Activated naive CD4-positive, alpha-beta T cell treated with anti-CD3 and anti-CD28 coated beads, Interleukin-2, amount 50 U/mL, for 24 hours (primary cell): ENCODE measurements at regions not wholly inside any gene's neighbourhood (a gene's known extent, or its start where the extent isn't known, plus 50 kb on each side); places are given as distances from the start of the nearest gene placed in this dataset.
"Not testable (repeated sequence)": the region's sequence is repeated elsewhere in the genome, so short reads cannot be mapped to it uniquely, and the experiment has no call there.

Experiments
- H3K27ac Mint-ChIP-seq: one replicate; pipeline ENCODE4 v1.8.0; 2021; ENCODE audit warnings: mild to moderate bottlenecking, mixed read lengths
- H3K27me3 Mint-ChIP-seq: one replicate; pipeline ENCODE4 v1.8.0; 2021; ENCODE audit warnings: mixed read lengths
- H3K36me3 Mint-ChIP-seq: one replicate; pipeline ENCODE4 v1.8.0; 2021; ENCODE audit warnings: mixed read lengths
- H3K4me1 Mint-ChIP-seq: one replicate; pipeline ENCODE4 v1.8.0; 2021; ENCODE audit warnings: mixed read lengths
- H3K4me3 Mint-ChIP-seq: one replicate; pipeline ENCODE4 v1.8.0; 2021; ENCODE audit warnings: mild to moderate bottlenecking, mixed read lengths
- H3K9me3 Mint-ChIP-seq: one replicate; pipeline ENCODE4 v1.8.0; 2021; ENCODE audit warnings: mixed read lengths

DNA sequence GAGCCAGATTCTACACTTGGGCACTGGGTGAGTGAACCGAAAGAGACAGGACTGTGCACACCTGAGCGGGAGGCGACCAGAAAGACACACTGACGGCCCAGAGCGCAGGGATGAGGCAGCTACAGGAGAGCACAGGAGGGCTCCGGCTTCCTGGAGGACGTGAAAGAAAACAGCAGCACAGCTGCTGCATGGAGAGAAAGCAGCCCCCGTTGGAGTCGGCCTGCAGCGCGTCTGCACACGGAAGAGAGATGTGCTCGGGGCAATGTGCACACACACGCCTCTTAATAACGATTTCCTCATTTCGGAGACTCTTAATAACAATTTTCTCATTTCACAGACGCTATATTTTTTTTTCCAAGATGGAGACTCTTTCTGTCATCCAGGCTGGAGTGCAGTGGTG is 160.4 kb downstream of the CTTN start:
- H3K9me3 Mint-ChIP-seq, result no peaks in the 10 kb centered on the region
- no peaks in the 10 kb centered on the region for H3K4me1 Mint-ChIP-seq
- peaks cover 3% of the 10 kb centered on the region for H3K27me3 Mint-ChIP-seq
- H3K4me3 Mint-ChIP-seq, result no peak overlapping the region
- no peak overlapping the region for H3K27ac Mint-ChIP-seq
- no peaks in the 10 kb centered on the region for H3K36me3 Mint-ChIP-seq

DNA sequence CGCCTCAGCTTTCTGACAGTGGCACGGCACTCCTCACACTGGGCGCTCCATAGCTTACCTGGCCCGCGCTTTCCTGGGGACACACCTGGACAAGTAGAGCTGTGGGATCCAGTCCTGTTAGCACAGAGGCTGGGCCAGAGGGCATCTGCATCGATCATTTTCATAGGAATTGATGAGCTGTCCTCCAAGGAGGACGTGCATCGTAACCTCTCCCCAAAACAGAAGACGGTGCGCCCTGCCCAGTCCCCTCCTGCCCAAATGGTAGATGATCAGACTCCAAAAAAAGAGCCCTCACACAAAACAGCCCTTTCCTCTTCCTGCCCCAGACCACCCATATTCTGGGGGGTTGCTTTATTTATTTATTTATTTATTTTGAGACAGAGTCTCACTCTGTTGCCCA is 161.2 kb downstream of the CTTN start:
- H3K27me3 Mint-ChIP-seq, result peaks cover 3% of the 10 kb centered on the region
- H3K9me3 Mint-ChIP-seq, result no peaks in the 10 kb centered on the region
- no peaks in the 10 kb centered on the region for H3K36me3 Mint-ChIP-seq

DNA sequence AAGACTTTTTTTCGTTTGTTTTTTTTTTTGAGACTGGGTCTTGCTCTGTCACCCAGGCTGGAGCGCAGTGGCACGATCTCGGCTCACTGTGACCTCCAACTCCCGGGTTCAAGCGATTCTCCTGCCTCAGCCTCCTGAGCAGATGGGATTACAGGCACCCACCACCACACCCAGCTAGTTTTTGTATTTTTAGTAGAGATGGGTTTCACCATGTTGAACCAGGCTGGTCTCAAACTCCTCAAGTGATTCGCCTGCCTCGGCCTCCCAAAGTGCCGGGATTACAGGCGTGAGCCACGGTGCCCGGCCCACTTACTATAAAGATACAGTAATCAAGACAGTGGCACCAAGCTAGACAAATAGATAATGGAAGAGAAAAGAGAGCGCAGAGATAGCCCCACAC is 162.3 kb downstream of the CTTN start:
- not testable (repeated sequence) for H3K4me3 Mint-ChIP-seq, H3K36me3 Mint-ChIP-seq, H3K27ac Mint-ChIP-seq, H3K27me3 Mint-ChIP-seq, H3K9me3 Mint-ChIP-seq, H3K4me1 Mint-ChIP-seq

More for the DNA sequence above, 161.2 kb downstream of the CTTN start:
- H3K27ac Mint-ChIP-seq, result no peak overlapping the region
- H3K4me1 Mint-ChIP-seq, result no peaks in the 10 kb centered on the region
- no peak overlapping the region for H3K4me3 Mint-ChIP-seq

DNA sequence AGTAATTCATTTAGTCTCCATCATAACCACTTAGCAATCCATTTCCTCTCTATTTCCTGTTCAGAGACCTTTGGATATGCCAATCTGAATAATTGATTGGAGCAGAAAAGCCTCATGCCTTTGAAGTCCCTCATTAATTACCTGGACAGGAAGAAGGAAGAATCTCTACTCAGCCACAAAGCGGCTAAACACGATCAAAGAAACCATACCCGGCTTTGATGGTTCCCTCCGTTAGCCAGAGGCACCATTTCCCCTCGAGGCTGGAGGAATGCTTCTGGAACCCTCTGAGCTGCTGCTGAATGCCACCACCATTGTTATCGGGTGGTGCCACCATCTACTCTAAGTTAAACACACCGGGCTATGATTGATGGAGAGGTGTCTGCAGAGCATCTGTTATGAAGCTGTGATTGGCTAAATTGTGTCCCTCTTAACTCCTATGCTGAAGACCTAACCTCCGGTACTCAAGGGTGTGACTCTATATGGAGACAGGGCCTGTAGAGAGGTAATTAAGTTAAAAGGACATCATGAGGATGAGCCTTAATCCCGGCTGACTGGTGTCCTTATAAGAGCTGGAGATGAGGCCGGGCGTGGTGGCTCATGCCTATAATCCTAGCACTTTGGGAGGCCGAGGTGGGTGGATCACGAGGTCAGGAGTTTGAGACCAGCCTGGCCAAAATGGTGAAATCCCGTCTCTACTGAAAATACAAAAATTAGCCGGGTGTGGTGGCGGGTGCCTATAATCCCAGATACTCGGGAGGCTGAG is 168.6 kb downstream of the CTTN start:
- Mint-ChIP-seq H3K36me3 (no peaks in the 10 kb centered on the region), H3K27me3 (peaks cover 19% of the 10 kb centered on the region), H3K27ac (no peak overlapping the region), H3K4me1 (no peaks in the 10 kb centered on the region), H3K9me3 (no peaks in the 10 kb centered on the region), H3K4me3 (no peak overlapping the region)

DNA sequence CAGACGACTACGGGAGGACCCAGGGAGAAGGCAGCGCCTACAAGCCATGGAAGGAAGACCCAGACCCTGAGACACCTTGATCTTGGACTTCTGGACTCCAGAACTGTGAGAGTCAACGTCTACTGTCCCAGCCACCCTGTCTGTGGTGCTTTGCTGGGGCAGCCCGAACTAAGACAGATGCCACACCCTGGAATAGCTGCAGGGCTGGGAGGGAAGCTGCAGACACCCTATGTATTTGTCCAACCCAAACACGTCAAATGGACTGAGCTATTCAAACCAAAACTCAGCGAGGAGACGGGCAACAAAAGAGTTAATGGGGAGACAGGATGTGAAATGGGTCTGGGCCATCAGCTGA is 169.3 kb downstream of the CTTN start:
- H3K4me3 Mint-ChIP-seq, result no peak overlapping the region
- no peak overlapping the region for H3K27ac Mint-ChIP-seq
- no peaks in the 10 kb centered on the region for H3K36me3 Mint-ChIP-seq
- no peaks in the 10 kb centered on the region for H3K9me3 Mint-ChIP-seq
- no peaks in the 10 kb centered on the region for H3K4me1 Mint-ChIP-seq
- peaks cover 19% of the 10 kb centered on the region for H3K27me3 Mint-ChIP-seq

DNA sequence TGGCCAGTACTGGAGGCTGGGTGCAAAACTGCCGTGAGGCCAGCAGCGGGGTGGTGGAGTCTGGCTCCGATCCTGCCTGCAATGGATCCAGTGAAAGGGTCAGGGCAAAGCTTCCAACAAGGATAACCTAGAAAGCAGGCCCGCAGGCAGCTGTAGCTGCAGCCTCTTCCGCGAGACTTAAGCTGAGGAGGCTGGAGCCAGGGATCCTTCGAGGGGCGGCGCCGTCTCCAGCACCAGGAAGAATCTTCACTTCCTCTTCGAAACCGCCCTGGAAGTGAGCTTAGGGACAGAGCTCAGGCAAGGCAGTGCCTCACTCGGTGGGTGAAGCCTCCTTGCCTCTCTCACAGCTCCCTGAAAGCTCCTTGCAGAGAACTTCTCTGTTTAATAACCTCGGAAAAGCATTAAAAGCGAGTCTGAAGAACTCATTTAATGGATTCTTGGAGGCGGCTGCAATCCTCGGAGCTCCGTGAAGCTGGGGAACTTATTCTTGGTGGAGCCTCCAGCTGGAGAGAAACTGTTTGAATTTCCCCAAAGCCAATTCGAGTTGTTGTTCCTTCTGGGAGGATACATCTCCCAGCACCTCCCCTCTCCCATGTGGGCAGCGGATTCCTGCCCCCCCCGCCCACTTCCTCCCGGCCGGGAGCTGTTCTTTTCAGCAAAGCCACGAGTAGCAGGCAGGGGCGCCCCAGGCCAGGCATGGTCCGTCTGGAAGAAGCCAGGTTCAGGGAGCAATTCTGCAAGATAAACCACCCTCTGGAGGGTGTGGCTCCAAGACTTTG is 169.9 kb downstream of the CTTN start:
- no peak overlapping the region for H3K4me3 Mint-ChIP-seq
- H3K27me3 Mint-ChIP-seq, result peaks cover 17% of the 10 kb centered on the region
- H3K27ac Mint-ChIP-seq, result no peak overlapping the region
- H3K36me3 Mint-ChIP-seq, result no peaks in the 10 kb centered on the region
- no peaks in the 10 kb centered on the region for H3K4me1 Mint-ChIP-seq
- H3K9me3 Mint-ChIP-seq, result no peaks in the 10 kb centered on the region

DNA sequence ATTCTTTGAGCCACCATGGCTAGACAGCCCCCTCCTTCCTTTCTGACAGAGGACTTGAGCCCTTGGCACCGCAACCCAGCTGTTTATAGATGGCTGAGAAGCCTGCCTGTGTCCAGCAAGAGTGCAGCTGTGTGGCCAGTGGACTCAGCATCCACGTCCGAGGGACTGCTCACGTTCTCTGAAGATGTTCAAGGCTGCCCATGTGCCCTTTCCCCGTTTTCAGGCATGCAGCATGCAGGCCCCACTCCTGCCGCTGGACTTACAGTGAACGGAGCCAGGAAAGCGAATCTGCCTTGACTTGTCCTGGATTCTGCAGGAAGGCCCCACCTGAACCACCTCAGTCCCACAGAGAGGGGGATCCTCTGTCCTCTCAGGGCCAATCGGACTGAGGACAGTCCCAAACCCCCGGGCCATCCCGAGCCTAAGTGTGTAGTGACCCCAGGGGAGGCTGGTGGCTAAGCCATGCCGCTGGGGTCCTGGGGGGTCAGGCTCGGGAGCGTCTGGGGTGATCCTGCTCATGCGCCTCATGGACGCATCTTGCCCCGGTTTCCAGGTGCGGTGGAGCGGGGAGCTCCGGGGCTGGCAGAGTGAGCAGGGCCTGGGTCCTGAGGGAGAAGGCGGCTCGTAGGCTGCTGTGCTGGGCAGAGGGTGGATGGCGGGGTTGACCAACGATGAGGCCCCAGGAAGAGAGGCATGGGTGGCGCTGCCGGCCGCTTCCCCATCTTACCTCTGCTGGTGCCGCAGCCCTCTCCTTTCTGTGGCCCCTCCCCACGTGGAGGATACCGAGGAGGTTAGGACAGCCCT is 170.7 kb downstream of the CTTN start:
- Mint-ChIP-seq H3K4me1 (no peaks in the 10 kb centered on the region), H3K36me3 (no peaks in the 10 kb centered on the region), H3K27ac (no peak overlapping the region), H3K4me3 (no peak overlapping the region), H3K9me3 (no peaks in the 10 kb centered on the region), H3K27me3 (peaks cover 17% of the 10 kb centered on the region)

DNA sequence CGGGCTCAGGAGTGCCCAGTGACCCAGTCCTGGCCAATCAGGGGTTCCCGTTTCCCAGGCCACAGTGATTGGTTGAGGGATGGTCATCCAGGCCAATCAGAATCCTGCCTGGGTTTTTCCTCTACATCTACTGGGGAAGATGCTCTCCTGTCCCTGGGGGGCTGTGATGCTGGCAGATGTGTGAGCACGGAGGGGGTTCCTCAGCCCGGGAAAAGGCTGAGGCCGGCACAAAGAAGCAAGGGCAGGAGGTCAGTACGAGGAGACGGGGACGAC is 171.2 kb downstream of the CTTN start:
- H3K36me3 Mint-ChIP-seq, result no peaks in the 10 kb centered on the region
- H3K4me3 Mint-ChIP-seq, result no peak overlapping the region
- no peaks in the 10 kb centered on the region for H3K4me1 Mint-ChIP-seq
- no peaks in the 10 kb centered on the region for H3K9me3 Mint-ChIP-seq
- H3K27me3 Mint-ChIP-seq, result peaks cover 17% of the 10 kb centered on the region
- H3K27ac Mint-ChIP-seq, result peak overlapping the region; percentile 36

DNA sequence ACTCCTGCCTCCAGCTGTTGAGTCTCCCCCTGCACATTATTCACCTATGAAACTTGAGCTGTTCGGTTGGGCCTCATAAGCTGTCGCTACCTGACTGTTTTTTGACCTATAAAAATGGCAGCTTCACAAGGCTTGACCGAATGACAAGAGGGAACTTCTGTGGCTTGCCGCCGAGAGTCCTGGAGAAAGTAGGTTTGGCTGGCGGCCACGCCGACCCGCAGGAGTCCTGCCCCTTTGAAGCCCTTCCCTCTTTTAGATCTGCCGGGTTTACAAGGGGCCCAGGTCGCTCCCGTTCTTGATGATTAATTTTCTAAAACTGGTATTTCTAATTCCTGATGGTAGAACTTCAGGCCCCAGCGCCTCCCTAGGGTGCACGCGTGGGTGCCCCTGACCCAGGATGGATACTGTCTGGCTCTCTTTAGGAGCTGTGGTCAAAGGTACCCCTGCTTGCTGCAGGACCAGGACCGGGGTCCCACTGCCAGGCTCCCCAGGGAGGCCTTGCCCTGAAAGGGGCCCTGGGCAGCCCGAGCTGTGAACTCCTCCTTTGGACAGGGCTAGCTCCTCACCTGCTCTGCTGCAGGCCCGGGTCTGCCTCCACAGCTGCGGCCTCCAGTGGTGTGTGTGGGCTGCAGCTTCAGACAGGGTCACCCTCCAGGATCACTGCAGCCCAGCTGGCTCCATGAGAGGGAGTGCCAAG is 171.8 kb downstream of the CTTN start:
- H3K27ac Mint-ChIP-seq, result no peak overlapping the region
- no peak overlapping the region for H3K4me3 Mint-ChIP-seq
- H3K27me3 Mint-ChIP-seq, result peaks cover 18% of the 10 kb centered on the region
- no peaks in the 10 kb centered on the region for H3K4me1 Mint-ChIP-seq
- no peaks in the 10 kb centered on the region for H3K36me3 Mint-ChIP-seq
- H3K9me3 Mint-ChIP-seq, result no peaks in the 10 kb centered on the region

DNA sequence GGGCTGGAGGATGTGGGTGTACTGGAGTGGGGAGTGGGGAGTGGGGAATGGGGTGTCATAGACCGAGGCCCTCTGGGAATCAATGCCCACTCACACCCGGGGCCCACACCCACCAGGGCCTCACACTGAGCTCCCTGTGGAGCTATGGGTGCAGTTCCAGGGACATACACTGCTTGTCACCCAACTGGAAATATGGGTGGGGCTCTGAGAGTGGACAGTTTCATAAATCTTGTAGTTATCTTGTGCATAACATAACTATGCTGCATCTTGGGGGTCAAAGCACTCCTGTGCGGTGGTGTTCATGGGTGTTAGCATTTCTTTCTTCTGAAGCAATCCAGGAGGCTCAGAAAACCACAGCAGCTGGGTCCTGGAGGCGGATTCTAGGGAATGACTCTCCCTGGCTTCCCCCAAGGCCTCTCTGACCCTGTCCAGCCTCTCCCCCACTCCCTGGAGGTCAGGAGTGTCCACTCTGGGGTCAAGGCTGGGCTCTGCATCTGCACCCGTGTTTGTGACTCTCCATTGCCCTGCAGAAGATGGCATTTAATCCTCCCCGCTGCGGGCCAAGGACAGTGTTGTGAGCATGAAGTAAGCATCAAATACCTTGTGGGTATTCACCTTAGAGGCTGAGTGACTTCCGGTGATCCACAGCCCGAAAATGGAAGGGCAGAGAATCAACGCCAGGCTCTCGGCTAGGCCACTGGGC is 172.5 kb downstream of the CTTN start:
- no peaks in the 10 kb centered on the region for H3K9me3 Mint-ChIP-seq

DNA sequence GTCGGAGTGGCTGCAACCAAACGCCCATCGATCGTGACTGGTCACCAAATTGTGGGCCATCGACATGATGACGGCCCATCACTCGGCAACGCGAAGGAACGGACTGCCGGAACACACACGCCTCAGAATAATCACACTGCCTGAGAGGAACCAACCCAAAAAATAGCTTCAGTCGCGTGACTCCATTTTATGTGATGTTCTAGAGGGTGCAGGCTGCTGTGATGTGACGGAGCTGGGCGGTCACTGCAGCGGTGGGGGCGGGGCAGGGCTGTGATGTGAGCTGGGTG is 174.6 kb downstream of the CTTN start:
- no peaks in the 10 kb centered on the region for H3K9me3 Mint-ChIP-seq
- no peaks in the 10 kb centered on the region for H3K4me1 Mint-ChIP-seq
- no peak overlapping the region for H3K27ac Mint-ChIP-seq
- no peak overlapping the region for H3K4me3 Mint-ChIP-seq
- H3K36me3 Mint-ChIP-seq, result no peaks in the 10 kb centered on the region
- peaks cover 12% of the 10 kb centered on the region for H3K27me3 Mint-ChIP-seq

More for the DNA sequence above, 172.5 kb downstream of the CTTN start:
- H3K27ac Mint-ChIP-seq, result no peak overlapping the region
- no peak overlapping the region for H3K4me3 Mint-ChIP-seq
- peaks cover 18% of the 10 kb centered on the region for H3K27me3 Mint-ChIP-seq
- H3K4me1 Mint-ChIP-seq, result no peaks in the 10 kb centered on the region
- no peaks in the 10 kb centered on the region for H3K36me3 Mint-ChIP-seq

DNA sequence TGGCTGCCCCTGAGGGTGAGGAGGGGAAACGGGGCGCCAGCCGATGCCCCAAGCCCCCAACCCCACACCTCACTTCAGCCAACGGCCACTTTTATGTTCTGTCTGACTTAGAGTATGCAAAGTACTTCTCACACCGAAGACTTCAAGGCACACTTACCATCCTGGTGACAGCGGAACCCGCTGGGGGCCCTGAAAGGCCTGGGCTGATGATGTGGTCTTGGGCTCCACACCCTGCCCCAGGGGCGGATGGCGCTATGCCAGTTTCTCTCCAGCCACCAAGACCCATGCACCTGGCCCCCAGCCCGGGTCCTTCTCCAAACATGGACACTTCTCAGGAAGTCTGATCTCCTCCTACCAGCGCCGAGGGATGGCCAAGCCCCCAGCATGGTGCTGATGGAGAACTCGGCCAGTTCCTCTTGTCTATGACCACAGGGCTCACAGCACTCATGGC is 175.4 kb downstream of the CTTN start:
- peaks cover 11% of the 10 kb centered on the region for H3K27me3 Mint-ChIP-seq
- H3K4me3 Mint-ChIP-seq, result no peak overlapping the region
- H3K27ac Mint-ChIP-seq, result no peak overlapping the region
- H3K36me3 Mint-ChIP-seq, result no peaks in the 10 kb centered on the region
- no peaks in the 10 kb centered on the region for H3K9me3 Mint-ChIP-seq
- no peaks in the 10 kb centered on the region for H3K4me1 Mint-ChIP-seq

DNA sequence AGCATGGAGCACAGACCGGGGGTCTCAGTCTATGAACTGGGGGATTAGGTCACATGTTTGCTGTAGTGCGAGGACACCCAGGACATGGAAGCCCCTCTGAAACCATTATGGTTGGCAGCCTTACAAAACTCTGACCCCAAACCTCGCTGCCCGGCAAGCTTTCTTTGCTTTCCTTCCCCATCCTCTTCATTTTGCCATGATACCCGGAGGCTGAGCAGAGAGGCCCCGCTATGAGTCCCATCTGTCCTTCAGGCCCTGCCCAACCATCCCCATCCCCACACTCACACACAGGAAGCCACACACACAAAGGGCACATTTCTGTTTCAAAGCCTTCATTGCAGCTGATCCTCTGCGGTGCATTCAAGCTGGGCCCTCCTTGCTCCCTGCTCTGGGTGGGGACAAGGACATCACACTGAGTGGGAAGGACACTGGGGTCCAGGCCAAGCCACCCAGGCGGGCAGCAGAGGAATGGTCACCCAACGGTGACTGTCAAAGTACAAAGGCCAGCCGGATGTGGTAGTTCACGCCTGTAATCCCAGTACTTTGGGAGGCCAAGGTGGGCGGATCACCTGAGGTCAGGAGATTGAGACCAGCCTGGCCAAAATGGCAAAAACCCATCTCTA is 176.5 kb downstream of the CTTN start:
- H3K27me3 Mint-ChIP-seq, result peaks cover 5% of the 10 kb centered on the region
- no peaks in the 10 kb centered on the region for H3K9me3 Mint-ChIP-seq
- no peaks in the 10 kb centered on the region for H3K36me3 Mint-ChIP-seq
- no peak overlapping the region for H3K4me3 Mint-ChIP-seq
- H3K4me1 Mint-ChIP-seq, result no peaks in the 10 kb centered on the region
- peak overlapping the region; percentile 62 for H3K27ac Mint-ChIP-seq

DNA sequence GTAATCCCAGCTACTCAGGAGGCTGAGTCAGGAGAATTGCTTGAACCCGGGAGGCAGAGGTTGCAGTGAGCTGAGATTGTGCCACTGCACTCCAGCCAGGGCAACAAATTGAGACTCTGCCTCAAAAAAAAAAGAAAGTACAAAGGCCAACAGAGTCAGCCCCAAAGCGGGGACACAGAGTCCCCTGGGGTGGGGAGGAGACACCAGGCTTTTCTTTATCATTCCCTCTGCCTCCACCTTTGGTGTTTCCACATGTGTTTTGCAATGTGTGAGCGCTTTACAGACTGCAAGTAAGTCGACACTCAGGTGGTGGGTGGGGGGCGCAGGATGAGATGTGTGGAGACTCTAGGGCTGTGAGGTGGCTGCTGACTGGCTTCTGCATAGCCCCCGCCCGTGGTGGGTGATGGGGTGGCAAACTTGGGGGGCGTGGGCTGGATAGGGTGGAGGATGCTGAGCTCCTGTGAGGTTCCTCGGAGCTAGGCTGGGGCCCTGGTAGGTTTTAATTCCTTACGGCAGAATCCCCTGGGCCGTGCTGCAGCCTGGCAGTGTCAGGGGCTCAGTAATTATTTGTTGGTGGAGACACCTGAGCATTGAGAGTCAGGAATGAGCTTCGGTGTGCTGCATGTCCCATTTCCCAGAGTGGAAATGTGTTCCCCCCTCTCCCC is 177.2 kb downstream of the CTTN start:
- Mint-ChIP-seq H3K9me3 (no peaks in the 10 kb centered on the region), H3K36me3 (no peaks in the 10 kb centered on the region), H3K4me1 (no peaks in the 10 kb centered on the region), H3K27ac (no peak overlapping the region), H3K4me3 (no peak overlapping the region), H3K27me3 (peaks cover 3% of the 10 kb centered on the region)

DNA sequence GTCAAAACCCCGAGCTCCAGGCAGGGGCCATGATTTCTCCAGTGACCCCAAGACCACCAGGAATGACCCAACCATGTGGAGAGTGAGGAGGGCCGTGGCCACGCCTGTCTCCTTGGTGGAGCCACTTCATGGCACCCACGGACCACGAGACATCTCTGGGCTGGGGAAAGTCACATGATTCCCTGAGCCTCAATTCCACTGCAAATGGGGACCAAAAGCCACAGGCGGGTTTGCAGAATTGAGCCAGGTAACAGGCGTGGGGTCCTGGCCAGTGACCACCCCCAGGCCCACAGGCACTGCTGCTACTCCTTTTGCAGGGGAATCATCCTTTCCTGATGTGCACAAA is 178.9 kb downstream of the CTTN start:
- H3K4me3 Mint-ChIP-seq, result no peak overlapping the region
- H3K9me3 Mint-ChIP-seq, result no peaks in the 10 kb centered on the region
- H3K27me3 Mint-ChIP-seq, result peaks cover 2% of the 10 kb centered on the region
- no peaks in the 10 kb centered on the region for H3K36me3 Mint-ChIP-seq
- no peak overlapping the region for H3K27ac Mint-ChIP-seq
- no peaks in the 10 kb centered on the region for H3K4me1 Mint-ChIP-seq
